ENCODE measurements at regions not wholly inside any gene's neighbourhood (a gene's known extent, or its start where the extent isn't known, plus 50 kb on each side); places are given as distances from the start of the nearest gene placed in this dataset.
"Not testable (repeated sequence)": the region's sequence is repeated elsewhere in the genome, so short reads cannot be mapped to it uniquely, and the experiment has no call there.

DNA sequence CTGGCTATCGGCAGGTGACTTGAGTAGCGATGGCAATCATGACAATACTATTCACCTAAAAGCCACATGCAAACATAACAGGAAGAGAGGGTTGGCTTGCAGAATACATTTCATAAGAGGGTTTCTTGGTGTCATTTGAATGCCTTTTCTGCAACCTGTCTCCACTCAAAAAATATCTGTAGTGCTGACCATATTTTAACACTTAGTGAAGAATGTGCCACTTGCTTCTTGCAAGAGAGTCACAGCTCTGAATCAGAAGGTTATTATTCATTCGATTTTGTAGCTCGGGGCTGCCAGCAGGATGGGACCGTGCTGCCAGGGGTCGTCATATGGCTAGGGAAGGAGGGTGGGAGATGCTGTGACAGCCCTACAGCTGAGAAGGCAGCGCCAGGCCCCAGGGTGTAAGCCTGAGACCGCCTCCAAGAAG lies 152.0 kb upstream of the PITRM1 start:
- no peak for DNase-seq (ENCODE audit: extremely low read depth, low read depth)
- TF ChIP-seq, protein P1, sequence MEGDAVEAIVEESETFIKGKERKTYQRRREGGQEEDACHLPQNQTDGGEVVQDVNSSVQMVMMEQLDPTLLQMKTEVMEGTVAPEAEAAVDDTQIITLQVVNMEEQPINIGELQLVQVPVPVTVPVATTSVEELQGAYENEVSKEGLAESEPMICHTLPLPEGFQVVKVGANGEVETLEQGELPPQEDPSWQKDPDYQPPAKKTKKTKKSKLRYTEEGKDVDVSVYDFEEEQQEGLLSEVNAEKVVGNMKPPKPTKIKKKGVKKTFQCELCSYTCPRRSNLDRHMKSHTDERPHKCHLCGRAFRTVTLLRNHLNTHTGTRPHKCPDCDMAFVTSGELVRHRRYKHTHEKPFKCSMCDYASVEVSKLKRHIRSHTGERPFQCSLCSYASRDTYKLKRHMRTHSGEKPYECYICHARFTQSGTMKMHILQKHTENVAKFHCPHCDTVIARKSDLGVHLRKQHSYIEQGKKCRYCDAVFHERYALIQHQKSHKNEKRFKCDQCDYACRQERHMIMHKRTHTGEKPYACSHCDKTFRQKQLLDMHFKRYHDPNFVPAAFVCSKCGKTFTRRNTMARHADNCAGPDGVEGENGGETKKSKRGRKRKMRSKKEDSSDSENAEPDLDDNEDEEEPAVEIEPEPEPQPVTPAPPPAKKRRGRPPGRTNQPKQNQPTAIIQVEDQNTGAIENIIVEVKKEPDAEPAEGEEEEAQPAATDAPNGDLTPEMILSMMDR (IDR thresholded peaks at IDR 0.05; ENCODE audit: low read depth, low read length, missing control alignments), result no peak
- no peak overlapping the region for H3K4me3 ChIP-seq (replicated peaks; ENCODE audit: low read depth, low read length)

DNA sequence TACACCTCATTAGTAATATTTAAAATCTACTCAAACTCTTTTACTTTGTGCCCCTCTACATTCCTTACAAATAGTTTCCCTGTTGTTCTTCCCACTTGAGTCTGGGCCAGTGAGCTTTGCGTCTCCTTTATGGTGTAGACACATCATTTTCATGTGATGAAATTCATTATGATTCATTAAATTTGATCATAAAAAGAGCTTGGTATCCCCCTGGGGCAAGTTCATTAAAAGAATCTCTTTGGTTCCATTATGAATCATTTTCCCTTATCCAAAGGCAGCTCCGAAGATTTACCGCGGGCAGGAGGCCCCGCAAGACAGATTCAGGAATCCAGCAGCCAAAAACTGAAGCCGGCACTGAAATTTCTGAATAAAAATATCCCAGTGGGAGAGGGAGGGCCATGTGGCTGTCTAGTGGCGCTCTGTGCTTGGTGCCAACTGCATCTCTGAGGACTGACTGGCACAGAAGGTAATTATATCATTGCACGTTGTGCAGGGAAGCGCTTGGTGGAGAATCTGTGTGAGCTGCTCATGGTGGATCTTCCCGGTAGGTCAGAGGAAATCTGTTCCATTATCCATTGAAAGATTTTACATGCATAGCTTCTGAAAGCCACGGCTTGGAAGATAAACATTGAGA lies 151.4 kb upstream of the PITRM1 start:
- TF ChIP-seq, protein P1 (IDR thresholded peaks at IDR 0.05; ENCODE audit: low read depth, low read length, missing control alignments), result no peak
- no peak overlapping the region for H3K4me3 ChIP-seq (replicated peaks; ENCODE audit: low read depth, low read length)
- no peak for DNase-seq (ENCODE audit: extremely low read depth, low read depth)

DNA sequence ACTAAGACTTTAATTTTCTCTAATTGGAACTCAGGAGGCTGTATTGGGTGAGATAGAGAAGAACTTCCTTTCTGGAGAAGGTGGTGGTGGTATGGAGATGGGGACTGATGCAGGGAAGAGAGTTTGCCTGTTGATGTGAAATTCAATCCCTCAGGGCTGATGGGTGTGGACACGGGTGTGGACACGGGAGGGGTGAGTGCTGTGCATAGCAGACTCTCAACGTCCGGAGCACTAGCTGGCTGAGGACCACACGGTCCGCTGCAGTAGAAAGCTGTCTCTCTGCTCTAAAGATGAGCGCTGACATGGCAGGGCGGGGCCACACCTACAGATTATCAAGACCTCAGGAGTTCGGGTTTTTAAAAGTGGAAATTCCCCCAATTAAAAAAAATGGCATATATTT lies 148.5 kb upstream of the PITRM1 start:
- no peak for DNase-seq (ENCODE audit: extremely low read depth, low read depth)
- TF ChIP-seq, protein P1 (IDR thresholded peaks at IDR 0.05; ENCODE audit: low read depth, low read length, missing control alignments), result no peak
- H3K4me3 ChIP-seq (replicated peaks; ENCODE audit: low read depth, low read length), result no peak overlapping the region

DNA sequence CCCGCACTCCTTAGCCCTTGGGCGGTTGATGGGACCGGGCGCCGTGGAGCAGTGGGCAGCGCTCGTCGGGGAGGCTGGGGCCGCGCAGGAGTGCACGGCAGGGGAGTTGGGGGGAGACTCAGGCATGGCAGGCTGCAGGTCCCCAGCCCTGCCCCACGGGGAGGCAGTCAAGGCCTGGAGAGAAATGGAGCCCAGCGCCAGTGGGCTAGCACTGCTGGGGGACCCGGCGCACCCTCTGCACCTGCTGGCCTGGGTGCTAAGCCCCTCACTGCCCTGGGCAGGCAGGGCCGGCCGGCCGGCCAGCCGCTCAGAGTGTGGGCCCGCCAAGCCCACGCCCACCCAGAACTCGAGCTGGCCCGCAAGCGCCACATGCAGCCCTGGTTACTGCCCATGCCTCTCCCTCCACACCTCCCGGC lies 147.2 kb upstream of the PITRM1 start:
- H3K4me3 ChIP-seq (replicated peaks; ENCODE audit: low read depth, low read length), result no peak overlapping the region
- TF ChIP-seq, protein P1 (IDR thresholded peaks at IDR 0.05; ENCODE audit: low read depth, low read length, missing control alignments), result no peak
- no peak for DNase-seq (ENCODE audit: extremely low read depth, low read depth)

DNA sequence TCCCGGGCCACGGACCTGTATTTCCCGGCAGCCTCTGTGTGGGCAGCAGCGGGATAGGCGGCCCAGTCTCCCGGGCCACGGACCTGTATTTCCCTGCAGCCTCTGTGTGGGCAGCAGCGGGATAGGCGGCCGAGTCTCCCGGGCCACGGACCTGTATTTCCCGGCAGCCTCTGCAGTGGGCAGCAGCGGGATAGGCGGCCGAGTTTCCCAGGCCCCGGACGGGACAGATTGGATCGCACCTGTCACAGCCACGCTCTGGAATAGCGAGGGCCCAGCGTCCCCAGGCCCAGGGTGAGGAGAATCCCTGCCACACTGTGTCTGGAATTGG lies 145.9 kb upstream of the PITRM1 start:
- not testable (repeated sequence) for DNase-seq (ENCODE audit: extremely low read depth, low read depth); H3K4me3 ChIP-seq (replicated peaks; ENCODE audit: low read depth, low read length)

DNA sequence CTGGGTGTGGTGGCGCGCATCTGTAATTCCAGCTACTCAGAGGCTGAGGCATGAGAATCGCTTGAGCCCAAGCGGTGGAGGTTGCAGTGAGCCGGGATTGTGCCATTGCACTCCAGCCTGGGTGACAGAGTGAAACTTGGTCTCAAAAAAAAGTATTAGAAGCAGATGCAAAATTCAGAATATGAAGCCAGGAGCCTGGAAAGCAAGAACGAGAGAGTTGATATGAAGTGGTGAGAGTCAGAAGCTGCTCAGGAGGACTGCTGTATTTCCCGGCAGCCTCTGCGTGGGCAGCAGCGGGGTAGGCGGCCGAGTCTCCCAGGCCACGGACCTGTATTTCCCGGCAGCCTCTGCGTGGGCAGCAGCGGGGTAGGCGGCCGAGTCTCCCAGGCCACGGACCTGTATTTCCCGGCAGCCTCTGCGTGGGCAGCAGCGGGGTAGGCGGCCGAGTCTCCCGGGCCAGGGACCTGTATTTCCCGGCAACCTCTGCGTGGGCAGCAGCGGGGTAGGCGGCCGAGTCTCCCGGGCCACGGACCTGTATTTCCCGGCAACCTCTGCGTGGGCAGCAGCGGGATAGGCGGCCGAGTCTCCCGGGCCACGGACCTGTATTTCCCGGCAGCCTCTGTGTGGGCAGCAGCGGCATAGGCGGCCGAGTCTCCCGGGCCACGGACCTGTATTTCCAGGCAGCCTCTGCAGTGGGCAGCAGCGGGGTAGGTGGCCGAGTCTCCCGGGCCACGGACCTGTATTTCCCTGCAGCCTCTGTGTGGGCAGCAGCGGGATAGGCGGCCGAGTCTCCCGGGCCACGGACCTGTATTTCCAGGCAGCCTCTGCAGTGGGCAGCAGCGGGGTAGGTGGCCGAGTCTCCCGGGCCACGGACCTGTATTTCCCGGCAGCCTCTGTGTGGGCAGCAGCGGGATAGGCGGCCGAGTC lies 145.2 kb upstream of the PITRM1 start:
- H3K4me3 ChIP-seq (replicated peaks; ENCODE audit: low read depth, low read length); DNase-seq (ENCODE audit: extremely low read depth, low read depth): not testable (repeated sequence)

DNA sequence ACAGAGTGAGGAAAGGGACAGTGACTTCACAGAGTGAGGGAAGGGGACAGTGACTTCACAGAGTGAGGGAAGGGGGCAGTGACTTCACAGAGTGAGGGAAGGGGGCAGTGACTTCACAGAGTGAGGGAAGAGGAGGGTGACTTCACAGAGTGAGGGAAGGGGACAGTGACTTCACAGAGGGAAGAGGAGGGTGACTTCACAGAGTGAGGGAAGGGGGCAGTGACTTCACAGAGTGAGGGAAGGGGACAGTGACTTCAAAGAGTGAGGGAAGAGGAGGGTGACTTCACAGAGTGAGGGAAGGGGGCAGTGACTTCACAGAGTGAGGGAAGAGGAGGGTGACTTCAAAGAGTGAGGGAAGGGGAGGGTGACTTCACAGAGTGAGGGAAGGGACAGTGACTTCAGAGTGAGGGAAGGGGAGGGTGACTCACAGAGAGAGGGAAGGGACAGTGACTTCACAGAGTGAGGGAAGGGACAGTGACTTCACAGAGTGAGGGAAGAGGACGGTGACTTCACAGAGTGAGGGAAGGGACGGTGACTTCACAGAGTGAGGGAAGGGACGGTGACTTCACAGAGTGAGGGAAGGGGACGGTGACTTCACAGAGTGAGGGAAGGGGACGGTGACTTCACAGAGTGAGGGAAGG lies 142.0 kb upstream of the PITRM1 start:
- DNase-seq (ENCODE audit: extremely low read depth, low read depth); H3K4me3 ChIP-seq (replicated peaks; ENCODE audit: low read depth, low read length): not testable (repeated sequence)

DNA sequence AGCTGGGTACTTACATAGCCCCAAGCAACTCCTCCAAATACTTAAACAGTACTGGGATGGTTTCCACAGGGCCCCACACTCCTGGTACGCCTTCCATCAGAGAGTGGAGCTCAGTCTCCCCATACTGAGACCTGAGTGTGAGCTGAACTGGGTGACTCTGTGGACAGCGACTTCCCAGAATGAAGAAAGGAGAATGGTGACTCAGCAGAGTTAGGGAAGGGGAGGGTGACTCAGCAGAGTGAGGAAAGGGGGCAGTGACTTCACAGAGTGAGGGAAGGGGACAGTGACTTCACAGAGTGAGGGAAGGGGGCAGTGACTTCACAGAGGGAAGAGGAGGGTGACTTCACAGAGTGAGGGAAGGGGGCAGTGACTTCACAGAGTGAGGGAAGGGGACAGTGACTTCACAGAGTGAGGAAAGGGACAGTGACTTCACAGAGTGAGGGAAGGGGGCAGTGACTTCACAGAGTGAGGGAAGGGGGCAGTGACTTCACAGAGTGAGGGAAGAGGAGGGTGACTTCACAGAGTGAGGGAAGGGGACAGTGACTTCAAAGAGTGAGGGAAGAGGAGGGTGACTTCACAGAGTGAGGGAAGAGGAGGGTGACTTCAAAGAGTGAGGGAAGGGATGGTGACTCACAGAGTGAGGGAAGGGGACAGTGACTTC lies 141.3 kb upstream of the PITRM1 start:
- DNase-seq (ENCODE audit: extremely low read depth, low read depth), result peak; percentile 38
- H3K4me3 ChIP-seq (replicated peaks; ENCODE audit: low read depth, low read length), result not testable (repeated sequence)
